ENCODE measurements at regions not wholly inside any gene's neighbourhood (a gene's known extent, or its start where the extent isn't known, plus 50 kb on each side); places are given as distances from the start of the nearest gene placed in this dataset.

GRCh38 chr12:88633312-88633711, 53.0 kb upstream of the KITLG start:
- H4K20me1 ChIP-seq (ENCODE audit: insufficient read depth), result no peaks in the 10 kb centered on the region
- H3K36me3 ChIP-seq (ENCODE audit: insufficient read depth, low read length), result no peaks in the 10 kb centered on the region
- H3K27me3 ChIP-seq (ENCODE audit: insufficient read depth, low read depth, low read length), result no peaks in the 10 kb centered on the region
- no peaks in the 10 kb centered on the region for H3K79me2 ChIP-seq (replicated peaks; ENCODE audit: insufficient read depth, low read length)
- TF ChIP-seq TAF1 (IDR thresholded peaks at IDR 0.05; ENCODE audit: low read depth) (no peak), EZH2 (IDR thresholded peaks at IDR 0.05; ENCODE audit: borderline replicate concordance, insufficient read depth, low read length, poor library complexity, severe bottlenecking) (no peak), CTCF (IDR thresholded peaks at IDR 0.05; ENCODE audit: poor library complexity, severe bottlenecking) (peak; percentile 17)
- no peak overlapping the region for H3K9ac ChIP-seq (ENCODE audit: low read length)
- H3K27ac ChIP-seq (ENCODE audit: low read length), result no peak overlapping the region
- no peak overlapping the region for H3K4me2 ChIP-seq (ENCODE audit: low read length)
- no peaks in the 10 kb centered on the region for H3K9me3 ChIP-seq (ENCODE audit: low read length)
- H2AFZ ChIP-seq (ENCODE audit: low read depth, low read length), result no peak overlapping the region
- H3K9me2 ChIP-seq (ENCODE audit: insufficient read depth, low read length), result no peaks in the 10 kb centered on the region
- no peak overlapping the region for H3K4me3 ChIP-seq (ENCODE audit: low read length)
- H3F3A ChIP-seq (ENCODE audit: insufficient read depth, low read length, poor library complexity, severe bottlenecking), result no peaks in the 10 kb centered on the region

GRCh38 chr12:88630561-88630960, 50.3 kb upstream of the KITLG start:
- H3K27me3 ChIP-seq (ENCODE audit: insufficient read depth, low read depth, low read length), result no peaks in the 10 kb centered on the region
- no peak overlapping the region for H3K4me3 ChIP-seq (ENCODE audit: low read length)
- no peak for TF ChIP-seq EZH2 (IDR thresholded peaks at IDR 0.05; ENCODE audit: borderline replicate concordance, insufficient read depth, low read length, poor library complexity, severe bottlenecking)
- no peak for TF ChIP-seq SMC3 (conservative IDR thresholded peaks at IDR 0.05; ENCODE audit: poor library complexity)
- no peak for TF ChIP-seq EP300 (conservative IDR thresholded peaks at IDR 0.05; ENCODE audit: poor library complexity, severe bottlenecking)
- TF ChIP-seq MXI1 (conservative IDR thresholded peaks at IDR 0.05; ENCODE audit: poor library complexity, severe bottlenecking), result no peak
- TF ChIP-seq POLR2AphosphoS5 (IDR thresholded peaks at IDR 0.05), result no peak
- TF ChIP-seq TAF1 (IDR thresholded peaks at IDR 0.05; ENCODE audit: low read depth), result no peak
- no peak for TF ChIP-seq REST (IDR thresholded peaks at IDR 0.05; ENCODE audit: borderline replicate concordance)
- no peak for TF ChIP-seq CTCF (IDR thresholded peaks at IDR 0.05; ENCODE audit: poor library complexity, severe bottlenecking)
- H3K36me3 ChIP-seq (ENCODE audit: insufficient read depth, low read length), result no peaks in the 10 kb centered on the region
- no peaks in the 10 kb centered on the region for H3K9me2 ChIP-seq (ENCODE audit: insufficient read depth, low read length)
- no peak overlapping the region for H3K4me2 ChIP-seq (ENCODE audit: low read length)
- H3K9ac ChIP-seq (ENCODE audit: low read length), result no peak overlapping the region
- H3K79me2 ChIP-seq (replicated peaks; ENCODE audit: insufficient read depth, low read length), result no peaks in the 10 kb centered on the region
- H2AFZ ChIP-seq (ENCODE audit: low read depth, low read length), result no peak overlapping the region
- H3F3A ChIP-seq (ENCODE audit: insufficient read depth, low read length, poor library complexity, severe bottlenecking), result no peaks in the 10 kb centered on the region
- H4K20me1 ChIP-seq (ENCODE audit: insufficient read depth), result no peaks in the 10 kb centered on the region
- H3K9me3 ChIP-seq (ENCODE audit: low read length), result no peaks in the 10 kb centered on the region
- H3K27ac ChIP-seq (ENCODE audit: low read length), result no peak overlapping the region

Small RNA genes in the stretch of these regions (small RNA-seq; reads per million reads assigned to genes)
- gene RNU7-120P, result 0 reads per million in 3 experiments
